OCI-LY3 (cell line): ENCODE measurements at regions not wholly inside any gene's neighbourhood (a gene's known extent, or its start where the extent isn't known, plus 50 kb on each side); places are given as distances from the start of the nearest gene placed in this dataset.

Source experiments
- H2AFZ ChIP-seq: fragments of 200-600, 300-600 bp; shearing (Covaris generic); 2 replicates; pipeline ENCODE4 v1.6.0; 2014; ENCODE audit warnings: antibody characterized with exemption, low read depth, low read length
- H3K27ac ChIP-seq: fragments of 200-600, 300-600 bp; sonication (generic); 2 replicates; pipeline ENCODE4 v1.5.1; 2014; ENCODE audit warnings: mild to moderate bottlenecking, low read length, moderate library complexity, mixed read lengths
- H3K27me3 ChIP-seq: fragments of 200-600, 300-600 bp; sonication (generic); 2 replicates; pipeline ENCODE4 v1.6.1; 2014; ENCODE audit warnings: low read depth, low read length, mixed read lengths
- H3K36me3 ChIP-seq: fragments of 200-600, 300-600 bp; sonication (generic); replicated peaks from 2 replicates; pipeline ENCODE3; 2014; ENCODE audit warnings: low read depth, low read length, mixed read lengths
- H3K4me1 ChIP-seq: fragments of 300-600, 200-600 bp; sonication (generic); 2 replicates; pipeline ENCODE4 v1.6.1; 2014; ENCODE audit warnings: low read length, mixed read lengths
- H3K4me2 ChIP-seq: fragments of 200-600, 300-600 bp; sonication (generic); 2 replicates; pipeline ENCODE4 v1.6.1; 2014; ENCODE audit warnings: low read length, mixed read lengths
- H3K4me3 ChIP-seq: fragments of 300-600, 200-600 bp; sonication (generic); 2 replicates; pipeline ENCODE4 v1.5.1; 2014; ENCODE audit warnings: antibody characterized with exemption, mild to moderate bottlenecking, low read length, moderate library complexity
- H3K79me2 ChIP-seq: fragments of 300-600, 200-600 bp; shearing (Covaris generic); 2 replicates; pipeline ENCODE4 v1.6.1; 2014; ENCODE audit warnings: mild to moderate bottlenecking, low read length, mixed read lengths
- H3K9ac ChIP-seq: fragments of 300-600, 200-600 bp; shearing (Covaris generic); 2 replicates; pipeline ENCODE4 v1.6.0; 2014; ENCODE audit warnings: mild to moderate bottlenecking, low read length, moderate library complexity
- H3K9me3 ChIP-seq: fragments of 200-600, 300-600 bp; shearing (Covaris generic); 2 replicates; pipeline ENCODE4 v1.6.1; 2014; ENCODE audit warnings: low read length, mixed read lengths; ENCODE audit not compliant: insufficient read depth
- H4K20me1 ChIP-seq: fragments of 200-600, 300-600 bp; sonication (generic); 2 replicates; pipeline ENCODE4 v1.6.1; 2016; ENCODE audit warnings: low read length, mixed read lengths; ENCODE audit not compliant: insufficient read depth
- CTCF ChIP-seq: fragments of 200-600, 300-600 bp; sonication (generic); IDR thresholded peaks from 2 replicates; pipeline ENCODE4 v1.5.1; 2014; ENCODE audit warnings: antibody characterized with exemption, low read length, low read depth
- EZH2phosphoT487 ChIP-seq: fragments of 200-600 bp; shearing (Covaris generic); IDR thresholded peaks from 2 replicates; pipeline ENCODE4 v1.6.1; 2018; ENCODE audit warnings: antibody characterized with exemption, mixed run types, low read depth

- Histone ChIP-seq H3K79me2 (no peaks in the 10 kb centered on the region), H3K4me2 (no peak overlapping the region), H3K9me3 (no peaks in the 10 kb centered on the region), H3K27me3 (no peaks in the 10 kb centered on the region), H3K36me3 (no peaks in the 10 kb centered on the region), H3K9ac (no peak overlapping the region), H4K20me1 (no peaks in the 10 kb centered on the region), H2AFZ (no peak overlapping the region), H3K4me1 (peaks cover 9% of the 10 kb centered on the region), H3K4me3 (no peak overlapping the region), H3K27ac (no peak overlapping the region)
- TF ChIP-seq CTCF: no peak
- no peak for TF ChIP-seq EZH2phosphoT487
These were observed 1217.6 kb upstream of the LRRN3 start for GRCh38 chr7:109873296-109873695.

GRCh38 chr7:109879287-109879828 lies 1211.6 kb upstream of the LRRN3 start:
- H3K27ac ChIP-seq: no peak overlapping the region
- peaks cover 14% of the 10 kb centered on the region for H3K4me1 ChIP-seq
- no peaks in the 10 kb centered on the region for H3K9me3 ChIP-seq
- no peak overlapping the region for H3K9ac ChIP-seq
- H3K36me3 ChIP-seq: no peaks in the 10 kb centered on the region
- no peak overlapping the region for H2AFZ ChIP-seq
- no peak for TF ChIP-seq CTCF
- no peak for TF ChIP-seq EZH2phosphoT487
- no peaks in the 10 kb centered on the region for H4K20me1 ChIP-seq
- no peak overlapping the region for H3K4me3 ChIP-seq
- no peak overlapping the region for H3K4me2 ChIP-seq
- H3K79me2 ChIP-seq: no peaks in the 10 kb centered on the region
- no peaks in the 10 kb centered on the region for H3K27me3 ChIP-seq

GRCh38 chr7:109890622-109891021 lies 1200.3 kb upstream of the LRRN3 start:
- H3K27ac ChIP-seq: no peak overlapping the region
- H3K4me3 ChIP-seq: no peak overlapping the region
- H3K9me3 ChIP-seq: no peaks in the 10 kb centered on the region
- H3K9ac ChIP-seq: no peak overlapping the region
- H2AFZ ChIP-seq: no peak overlapping the region
- no peaks in the 10 kb centered on the region for H3K4me1 ChIP-seq
- H3K79me2 ChIP-seq: no peaks in the 10 kb centered on the region
- no peak overlapping the region for H3K4me2 ChIP-seq
- TF ChIP-seq EZH2phosphoT487 (no peak), CTCF (no peak)
- no peaks in the 10 kb centered on the region for H3K27me3 ChIP-seq
- no peaks in the 10 kb centered on the region for H4K20me1 ChIP-seq
- no peaks in the 10 kb centered on the region for H3K36me3 ChIP-seq

DNA sequence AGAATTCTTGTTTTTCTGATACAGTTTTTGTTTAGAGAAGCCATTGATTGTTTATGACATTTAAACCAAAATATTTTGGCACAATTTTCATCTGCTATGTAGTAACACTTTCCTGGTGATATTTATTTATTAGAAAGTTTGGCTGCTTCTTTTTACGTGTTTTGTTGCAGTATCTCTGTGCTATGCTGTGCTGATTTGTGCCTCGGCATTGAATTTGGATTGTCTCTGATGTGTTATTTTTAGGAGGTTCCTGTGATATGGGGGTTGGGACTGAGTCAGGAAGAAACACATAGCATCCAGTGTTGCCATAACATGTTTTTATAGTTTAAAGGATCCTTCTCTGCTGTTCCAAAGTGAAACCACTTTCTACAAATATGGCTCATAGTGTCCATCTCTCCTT lies 1197.7 kb upstream of the LRRN3 start:
- H4K20me1 ChIP-seq: no peaks in the 10 kb centered on the region
- H3K79me2 ChIP-seq: no peaks in the 10 kb centered on the region
- no peak overlapping the region for H3K27ac ChIP-seq
- H3K9ac ChIP-seq: no peak overlapping the region
- no peak overlapping the region for H2AFZ ChIP-seq
- H3K4me2 ChIP-seq: no peak overlapping the region
- no peaks in the 10 kb centered on the region for H3K27me3 ChIP-seq
- H3K4me1 ChIP-seq: no peaks in the 10 kb centered on the region
- no peaks in the 10 kb centered on the region for H3K36me3 ChIP-seq
- no peak for TF ChIP-seq EZH2phosphoT487
- no peak for TF ChIP-seq CTCF
- H3K9me3 ChIP-seq: no peaks in the 10 kb centered on the region
- no peak overlapping the region for H3K4me3 ChIP-seq
